Large intestine (tissue), 3 donors: ENCODE measurements at regions not wholly inside any gene's neighbourhood (a gene's known extent, or its start where the extent isn't known, plus 50 kb on each side); places are given as distances from the start of the nearest gene placed in this dataset.
A peak's percentile ranks its signal among the peaks of the same experiment; 100 is the strongest.
"Not testable (repeated sequence)": the region's sequence is repeated elsewhere in the genome, so short reads cannot be mapped to it uniquely, and the experiment has no call there.

Source experiments
- DNase-seq, 2 donors: peaks; one replicate each; pipeline versions ENCODE4 v3.0.0 to v3.0.0-alpha.2; 2013
- H3K27ac ChIP-seq: one replicate; pipeline ENCODE4 v1.5.1; 2013; ENCODE audit warnings: low read length
- H3K27me3 ChIP-seq: 2 replicates; pipeline ENCODE4 v1.6.1; 2013; ENCODE audit warnings: low read length; ENCODE audit not compliant: control insufficient read depth, insufficient read depth
- H3K36me3 ChIP-seq: 2 replicates; pipeline ENCODE4 v1.6.1; 2013; ENCODE audit warnings: low read length; ENCODE audit not compliant: control insufficient read depth, insufficient read depth
- H3K4me1 ChIP-seq: one replicate; pipeline ENCODE4 v1.6.1; 2013; ENCODE audit warnings: low read length; ENCODE audit not compliant: control insufficient read depth, insufficient read depth
- H3K4me3 ChIP-seq: one replicate; pipeline ENCODE4 v1.5.1; 2013; ENCODE audit warnings: low read length
- H3K9me3 ChIP-seq: one replicate; pipeline ENCODE4 v1.6.1; 2013; ENCODE audit warnings: mild to moderate bottlenecking, low read depth, low read length, moderate library complexity; ENCODE audit not compliant: control insufficient read depth
- WGBS: methylation state at CpG from one replicate; pipeline ENCODE4 v1.1.5; 2013; ENCODE audit warnings: low lambda C conversion rate; ENCODE audit not compliant: insufficient coverage; 5-methylcytosine and 5-hydroxymethylcytosine counted together

- H3K36me3 ChIP-seq = no peaks in the 10 kb centered on the region
- no peak overlapping the region for H3K4me3 ChIP-seq
- H3K27me3 ChIP-seq = no peaks in the 10 kb centered on the region
- H3K4me1 ChIP-seq = no peaks in the 10 kb centered on the region
- no peak overlapping the region for H3K27ac ChIP-seq
- peak; percentile 12 to 19 for DNase-seq
- no peaks in the 10 kb centered on the region for H3K9me3 ChIP-seq
- WGBS = no CpG with 5 or more reads among the region's 3 CpGs
Measured at GRCh38 chr5:108472237-108472636, 90.3 kb upstream of the FBXL17 start.

- H3K27me3 ChIP-seq = no peaks in the 10 kb centered on the region
- no peak overlapping the region for H3K4me3 ChIP-seq
- DNase-seq = no peak
- H3K27ac ChIP-seq = no peak overlapping the region
- H3K4me1 ChIP-seq = no peaks in the 10 kb centered on the region
- no peaks in the 10 kb centered on the region for H3K9me3 ChIP-seq
- H3K36me3 ChIP-seq = no peaks in the 10 kb centered on the region
- 100% methylated on average over 1 of the region's 4 CpGs for WGBS
Measured at GRCh38 chr5:108467563-108467962, 85.7 kb upstream of the FBXL17 start.

GRCh38 chr5:108461628-108462367 is 79.9 kb upstream of the FBXL17 start:
- Histone ChIP-seq H3K36me3 (no peaks in the 10 kb centered on the region), H3K27ac (no peak overlapping the region), H3K9me3 (no peaks in the 10 kb centered on the region), H3K4me3 (no peak overlapping the region), H3K4me1 (no peaks in the 10 kb centered on the region), H3K27me3 (no peaks in the 10 kb centered on the region)
- no peak for DNase-seq
- WGBS = no CpG with 5 or more reads among the region's 1 CpG

- Histone ChIP-seq H3K36me3 (no peaks in the 10 kb centered on the region), H3K27me3 (no peaks in the 10 kb centered on the region), H3K27ac (no peak overlapping the region), H3K4me1 (no peaks in the 10 kb centered on the region), H3K9me3 (no peaks in the 10 kb centered on the region), H3K4me3 (no peak overlapping the region)
- WGBS = 40% methylated on average over 1 of the region's 2 CpGs
- no peak for DNase-seq
Measured at GRCh38 chr5:108459769-108460168, 77.9 kb upstream of the FBXL17 start.

- DNase-seq = no peak
- Histone ChIP-seq H3K4me1 (no peaks in the 10 kb centered on the region), H3K36me3 (no peaks in the 10 kb centered on the region), H3K4me3 (no peak overlapping the region), H3K27ac (no peak overlapping the region), H3K27me3 (no peaks in the 10 kb centered on the region), H3K9me3 (no peaks in the 10 kb centered on the region)
Measured at GRCh38 chr5:108451269-108451668, 69.4 kb upstream of the FBXL17 start.

GRCh38 chr5:108444130-108444529 is 62.2 kb upstream of the FBXL17 start:
- H3K36me3 ChIP-seq, H3K27ac ChIP-seq, DNase-seq, H3K27me3 ChIP-seq, H3K4me1 ChIP-seq, H3K4me3 ChIP-seq, H3K9me3 ChIP-seq: not testable (repeated sequence)
- no CpG with 5 or more reads among the region's 3 CpGs for WGBS

- WGBS = no CpG with 5 or more reads among the region's 24 CpGs
- not testable (repeated sequence) for H3K9me3 ChIP-seq, H3K27ac ChIP-seq, H3K27me3 ChIP-seq, H3K36me3 ChIP-seq, H3K4me1 ChIP-seq, DNase-seq, H3K4me3 ChIP-seq
Measured at GRCh38 chr5:108442063-108442651, 60.3 kb upstream of the FBXL17 start.

- no peaks in the 10 kb centered on the region for H3K36me3 ChIP-seq
- H3K27me3 ChIP-seq = no peaks in the 10 kb centered on the region
- H3K9me3 ChIP-seq = peaks cover 5% of the 10 kb centered on the region
- no CpG with 5 or more reads among the region's 1 CpG for WGBS
- H3K4me1 ChIP-seq = no peaks in the 10 kb centered on the region
- no peak for DNase-seq
- H3K4me3 ChIP-seq = no peak overlapping the region
- no peak overlapping the region for H3K27ac ChIP-seq
Measured at GRCh38 chr5:108437425-108437824, 55.5 kb upstream of the FBXL17 start.

GRCh38 chr5:108436696-108437095 is 54.8 kb upstream of the FBXL17 start:
- Histone ChIP-seq H3K4me1 (no peaks in the 10 kb centered on the region), H3K4me3 (no peak overlapping the region), H3K36me3 (no peaks in the 10 kb centered on the region), H3K9me3 (no peaks in the 10 kb centered on the region), H3K27me3 (no peaks in the 10 kb centered on the region), H3K27ac (no peak overlapping the region)
- no CpG with 5 or more reads among the region's 5 CpGs for WGBS
- no peak for DNase-seq

GRCh38 chr5:108433600-108433999 is 51.7 kb upstream of the FBXL17 start:
- H3K27me3 ChIP-seq = no peaks in the 10 kb centered on the region
- no peak overlapping the region for H3K4me3 ChIP-seq
- H3K36me3 ChIP-seq = no peaks in the 10 kb centered on the region
- no peaks in the 10 kb centered on the region for H3K4me1 ChIP-seq
- no peak overlapping the region for H3K27ac ChIP-seq
- DNase-seq = no peak
- 100% methylated on average over 1 of the region's 3 CpGs for WGBS
- H3K9me3 ChIP-seq = no peaks in the 10 kb centered on the region

GRCh38 chr5:108432024-108432423 is 50.1 kb upstream of the FBXL17 start:
- Histone ChIP-seq H3K36me3 (no peaks in the 10 kb centered on the region), H3K9me3 (no peaks in the 10 kb centered on the region)
- WGBS = 75% methylated on average over 1 of the region's 2 CpGs

More at GRCh38 chr5:108432024-108432423, 50.1 kb upstream of the FBXL17 start:
- H3K27ac ChIP-seq = no peak overlapping the region
- H3K4me1 ChIP-seq = no peaks in the 10 kb centered on the region
- H3K4me3 ChIP-seq = no peak overlapping the region
- DNase-seq = no peak
- H3K27me3 ChIP-seq = no peaks in the 10 kb centered on the region
